Aorta (tissue), 5 donors: ENCODE measurements at regions not wholly inside any gene's neighbourhood (a gene's known extent, or its start where the extent isn't known, plus 50 kb on each side); places are given as distances from the start of the nearest gene placed in this dataset.

Experiments
- ATAC-seq: fragments of 200-7000 bp; cut with Tn5 transposase; one replicate; pipeline ENCODE4 v1.9.1; 2022; ENCODE audit warnings: moderate library complexity; ENCODE audit not compliant: low FRiP score
- DNase-seq, 2 donors: peaks; one replicate each; pipeline ENCODE4 v3.0.0-alpha.2; 2020
- H3K27ac ChIP-seq, 2 donors: one replicate each; pipeline ENCODE4 v1.5.1; 2013; ENCODE audit warnings: low read length in 2 of 2, mild to moderate bottlenecking in 2 of 2, moderate library complexity in 2 of 2, control low read depth in 1 of 2, inconsistent platforms in 1 of 2, low read depth in 1 of 2
- H3K27me3 ChIP-seq, 2 donors: one replicate each; pipeline ENCODE4 v1.6.1; 2013; ENCODE audit warnings: control low read depth in 1 of 2, low read length in 1 of 2, mild to moderate bottlenecking in 1 of 2, moderate library complexity in 1 of 2; ENCODE audit not compliant: insufficient read depth in 2 of 2, control insufficient read depth in 1 of 2
- H3K36me3 ChIP-seq, 2 donors: one replicate each; pipeline ENCODE4 v1.6.1; 2013; ENCODE audit warnings: control low read depth in 1 of 2, low read length in 1 of 2, mild to moderate bottlenecking in 1 of 2; ENCODE audit not compliant: insufficient read depth in 2 of 2, control insufficient read depth in 1 of 2
- H3K4me1 ChIP-seq, 2 donors: one replicate each; pipeline ENCODE4 v1.6.1; 2013; ENCODE audit warnings: low read length in 2 of 2, control low read depth in 1 of 2, mild to moderate bottlenecking in 1 of 2, moderate library complexity in 1 of 2; ENCODE audit not compliant: insufficient read depth in 2 of 2, control insufficient read depth in 1 of 2
- H3K4me3 ChIP-seq, 2 donors: one replicate each; pipeline ENCODE4 v1.5.1; 2013; ENCODE audit warnings: low read length in 2 of 2, control low read depth in 1 of 2, mild to moderate bottlenecking in 1 of 2
- H3K9me3 ChIP-seq: one replicate; pipeline ENCODE4 v1.6.1; 2013; ENCODE audit warnings: mild to moderate bottlenecking, low read length; ENCODE audit not compliant: control insufficient read depth
- WGBS, 2 donors: extraction: QIAGEN DNeasy Blood & Tissue Kit; methylation state at CpG; one replicate each; pipeline ENCODE4 v1.1.7; 2013; 5-methylcytosine and 5-hydroxymethylcytosine counted together
- intact Hi-C, 2 donors: fragments of 100-400 bp; cut with DNase I; formaldehyde crosslinking; loops; one replicate each; pipeline versions ENCODE4 v1.14.2 to v1.15.0; 2022
- donor health status: healthy with polysubstance abuse.
- donor health status: Bipolar disorder and iron deficiency.
- donor health status: DM: no; HTN: no; CAD: no.
- donor health status: DM: no; HTN: no; CAD: no.
- donor health status: DM: yes; HTN: yes; CAD: no.

GRCh38 chr1:5376538-5377247 lies 615.5 kb downstream of the NPHP4 start:
- H3K9me3 ChIP-seq, result peaks cover 6% of the 10 kb centered on the region
- H3K36me3 ChIP-seq, result no peaks in the 10 kb centered on the region
- ATAC-seq, result peak; percentile 15
- H3K4me3 ChIP-seq, result no peak overlapping the region
- intact Hi-C loops, result no loop called here
- no peak overlapping the region for H3K27ac ChIP-seq
- no peak for DNase-seq
- H3K27me3 ChIP-seq, result no peaks in the 10 kb centered on the region
- H3K4me1 ChIP-seq, result no peaks in the 10 kb centered on the region
- 73 to 77% methylated on average over 6 of the region's 6 CpGs for WGBS, 2 donors

DNA sequence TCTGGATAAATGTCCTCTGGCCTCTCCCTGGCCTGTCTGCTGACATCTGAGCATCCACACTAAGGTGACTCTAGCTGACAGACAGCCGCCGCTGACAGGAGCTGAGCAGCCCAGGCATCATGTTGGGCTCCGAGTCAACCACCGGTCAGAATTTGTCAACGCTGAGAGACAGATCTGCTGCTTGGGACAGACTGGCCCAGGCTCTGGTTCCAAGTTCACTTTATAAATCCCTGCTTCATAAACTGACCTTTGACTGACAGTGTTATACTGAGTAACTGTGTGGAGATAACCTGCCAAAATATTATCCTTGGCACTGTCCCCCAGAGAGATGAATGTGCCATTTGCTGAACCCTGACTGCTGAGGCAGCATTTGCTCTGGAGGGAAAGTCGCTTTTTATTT lies 616.7 kb downstream of the NPHP4 start:
- 9 to 30% methylated on average over 6 of the region's 6 CpGs for WGBS, 2 donors
- Histone ChIP-seq H3K27ac (no peak overlapping the region), H3K4me3 (no peak overlapping the region), H3K36me3 (no peaks in the 10 kb centered on the region), H3K9me3 (peaks cover 6% of the 10 kb centered on the region), H3K27me3 (no peaks in the 10 kb centered on the region), H3K4me1 (no peaks in the 10 kb centered on the region)
- DNase-seq (no peak), ATAC-seq (no peak)
- intact Hi-C loops, result no loop called here

DNA sequence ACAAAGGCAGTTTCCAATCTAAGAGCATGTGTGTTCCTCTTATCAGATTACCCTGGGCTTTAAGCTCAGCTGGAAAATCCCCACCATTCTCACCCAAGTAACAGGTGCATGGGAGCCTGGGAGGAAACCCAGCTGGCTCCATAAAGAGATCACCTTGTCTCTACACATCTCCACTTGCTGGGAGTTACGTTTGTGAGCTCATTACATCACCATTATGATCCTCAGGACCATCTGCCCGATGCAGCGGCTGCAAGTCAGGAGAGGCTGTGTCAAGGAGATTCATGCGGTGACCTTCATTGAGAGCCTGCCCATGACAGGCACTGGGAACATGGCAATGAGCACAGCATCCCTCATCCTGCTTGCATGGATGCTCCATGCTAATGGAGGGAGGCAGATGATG lies 618.0 kb downstream of the NPHP4 start:
- no peak for DNase-seq
- WGBS, 2 donors, result 82 to 83% methylated on average over 4 of the region's 4 CpGs
- intact Hi-C loops, result no loop called here

GRCh38 chr1:5373281-5373680 lies 618.9 kb downstream of the NPHP4 start:
- H3K4me3 ChIP-seq, result no peak overlapping the region
- no peak for DNase-seq
- no peak overlapping the region for H3K27ac ChIP-seq
- H3K36me3 ChIP-seq, result no peaks in the 10 kb centered on the region
- no peaks in the 10 kb centered on the region for H3K27me3 ChIP-seq
- intact Hi-C loops, result no loop called here
- WGBS, 2 donors, result 89 to 92% methylated on average over 4 of the region's 4 CpGs
- H3K9me3 ChIP-seq, result peaks cover 6% of the 10 kb centered on the region
- no peak for ATAC-seq
- no peaks in the 10 kb centered on the region for H3K4me1 ChIP-seq

More for the DNA sequence above, 618.0 kb downstream of the NPHP4 start:
- no peaks in the 10 kb centered on the region for H3K36me3 ChIP-seq
- H3K4me3 ChIP-seq, result no peak overlapping the region
- ATAC-seq, result no peak
- H3K27ac ChIP-seq, result no peak overlapping the region
- H3K9me3 ChIP-seq, result peaks cover 6% of the 10 kb centered on the region
- no peaks in the 10 kb centered on the region for H3K4me1 ChIP-seq
- no peaks in the 10 kb centered on the region for H3K27me3 ChIP-seq

GRCh38 chr1:5371270-5371669 lies 621.0 kb downstream of the NPHP4 start:
- H3K36me3 ChIP-seq, result no peaks in the 10 kb centered on the region
- peaks cover 6% of the 10 kb centered on the region for H3K9me3 ChIP-seq
- H3K27me3 ChIP-seq, result no peaks in the 10 kb centered on the region
- DNase-seq (no peak), ATAC-seq (no peak)
- no peak overlapping the region for H3K27ac ChIP-seq
- no peaks in the 10 kb centered on the region for H3K4me1 ChIP-seq
- 59 to 60% methylated on average over 7 of the region's 7 CpGs for WGBS, 2 donors
- intact Hi-C loops, result no loop called here
- H3K4me3 ChIP-seq, result no peak overlapping the region

DNA sequence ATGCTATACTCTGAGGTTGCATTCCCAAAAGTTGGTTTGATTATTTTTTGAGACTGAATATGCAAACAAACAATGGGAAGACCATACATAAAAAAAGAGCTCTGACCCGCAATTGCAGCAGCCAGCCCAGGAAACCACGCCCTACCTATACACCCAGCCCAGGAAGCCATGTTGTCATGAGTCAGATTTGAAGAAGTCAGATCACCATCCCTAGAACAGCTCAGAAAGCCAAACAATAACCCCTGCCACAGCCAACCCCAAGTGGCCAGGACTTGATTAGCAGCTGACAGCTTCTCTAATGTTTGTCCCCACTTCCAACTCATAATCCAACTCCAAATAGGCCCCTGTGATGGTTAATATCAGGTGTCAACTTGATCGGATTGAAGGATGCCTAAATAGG lies 621.9 kb downstream of the NPHP4 start:
- H3K4me1 ChIP-seq, result no peaks in the 10 kb centered on the region
- no peaks in the 10 kb centered on the region for H3K36me3 ChIP-seq
- H3K4me3 ChIP-seq, result no peak overlapping the region
- H3K9me3 ChIP-seq, result peaks cover 6% of the 10 kb centered on the region
- no peak overlapping the region for H3K27ac ChIP-seq
- H3K27me3 ChIP-seq, result no peaks in the 10 kb centered on the region
- intact Hi-C loops, result no loop called here
- ATAC-seq (no peak), DNase-seq (no peak)
- 71 to 76% methylated on average over 3 of the region's 3 CpGs for WGBS, 2 donors

DNA sequence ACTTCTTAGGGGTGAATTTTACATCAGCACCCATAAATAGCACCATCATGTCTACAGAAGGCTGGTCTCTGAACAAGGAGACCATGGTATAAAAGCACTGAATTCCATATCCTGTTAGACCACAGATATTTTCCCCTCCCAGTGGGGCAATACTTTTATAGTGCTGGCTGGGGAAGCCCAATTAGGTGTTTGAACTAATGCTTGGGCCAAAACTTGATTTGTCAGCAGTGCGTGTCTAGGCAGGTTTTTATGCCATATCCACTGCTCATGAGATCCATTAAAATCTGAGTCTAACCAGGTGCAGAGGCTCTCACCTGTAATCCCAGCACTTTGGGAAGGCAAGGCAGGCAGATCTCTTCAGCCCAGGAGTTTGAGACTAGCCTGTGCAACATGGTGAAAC lies 623.0 kb downstream of the NPHP4 start:
- intact Hi-C loops, result no loop called here
- no peak overlapping the region for H3K27ac ChIP-seq
- H3K4me1 ChIP-seq, result no peaks in the 10 kb centered on the region
- peaks cover 4% of the 10 kb centered on the region for H3K9me3 ChIP-seq
- WGBS, 2 donors, result 68 to 69% methylated on average over 1 of the region's 1 CpG
- no peak for DNase-seq
- no peak for ATAC-seq
- H3K36me3 ChIP-seq, result no peaks in the 10 kb centered on the region
- no peaks in the 10 kb centered on the region for H3K27me3 ChIP-seq
- no peak overlapping the region for H3K4me3 ChIP-seq

GRCh38 chr1:5368201-5368600 lies 624.0 kb downstream of the NPHP4 start:
- Histone ChIP-seq H3K27me3 (no peaks in the 10 kb centered on the region), H3K4me3 (no peak overlapping the region), H3K36me3 (no peaks in the 10 kb centered on the region), H3K27ac (no peak overlapping the region), H3K9me3 (peaks cover under 1% of the 10 kb centered on the region), H3K4me1 (no peaks in the 10 kb centered on the region)
- no peak for ATAC-seq
- no peak for DNase-seq
- WGBS, 2 donors, result 71 to 78% methylated on average over 5 of the region's 5 CpGs
- intact Hi-C loops, result no loop called here

DNA sequence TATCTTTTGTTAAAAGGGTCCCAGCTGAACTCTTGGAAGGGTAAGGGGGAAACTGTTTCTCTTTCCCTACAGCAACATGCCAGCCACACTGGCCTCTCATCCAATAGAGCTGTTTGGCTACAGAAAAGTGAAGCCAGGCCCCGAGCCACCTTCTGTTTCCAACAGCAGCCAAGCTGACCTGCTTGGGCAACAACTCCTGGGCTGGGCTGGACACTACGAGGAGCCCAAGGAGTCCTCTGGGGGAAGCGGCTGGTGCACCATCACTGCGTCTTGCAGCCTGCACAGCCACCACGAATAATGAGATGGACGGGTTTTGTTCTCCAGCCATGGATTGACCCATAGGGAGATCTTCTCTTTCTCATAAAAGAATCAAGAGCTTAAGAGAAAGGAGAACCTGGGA lies 624.9 kb downstream of the NPHP4 start:
- H3K9me3 ChIP-seq, result no peaks in the 10 kb centered on the region
- H3K4me3 ChIP-seq, result no peak overlapping the region
- intact Hi-C loops, result no loop called here
- ATAC-seq, result no peak
- DNase-seq, result no peak
- 77 to 85% methylated on average over 6 of the region's 6 CpGs for WGBS, 2 donors
- no peaks in the 10 kb centered on the region for H3K36me3 ChIP-seq
- no peaks in the 10 kb centered on the region for H3K4me1 ChIP-seq
- no peak overlapping the region for H3K27ac ChIP-seq
- no peaks in the 10 kb centered on the region for H3K27me3 ChIP-seq
